ENCODE measurements at regions not wholly inside any gene's neighbourhood (a gene's known extent, or its start where the extent isn't known, plus 50 kb on each side); places are given as distances from the start of the nearest gene placed in this dataset.

- no peak overlapping the region for H3K4me3 ChIP-seq
- H3K9me3 ChIP-seq: no peaks in the 10 kb centered on the region
- TF ChIP-seq POLR2A (IDR thresholded peaks at IDR 0.05) (no peak), CTCF (IDR thresholded peaks at IDR 0.05) (no peak)
- WGBS, 2 donors: 90 to 95% methylated on average over 3 to 5 of the region's 6 CpGs
- ATAC-seq (no peak), DNase-seq (no peak)
- intact Hi-C loops (cut with DNase I): no loop called here
- H3K4me1 ChIP-seq: peaks cover 31% of the 10 kb centered on the region
- H3K27me3 ChIP-seq: no peaks in the 10 kb centered on the region
- no peaks in the 10 kb centered on the region for H3K36me3 ChIP-seq (replicated peaks in 1 of 2; ENCODE audit: insufficient read depth in 1 of 2, low read depth in 2 of 2)
- H3K27ac ChIP-seq: no peak overlapping the region
Observed at GRCh38 chrX:39728852-39729598, 368.7 kb downstream of the BCOR start.

- Histone ChIP-seq H3K4me3 (no peak overlapping the region), H3K9me3 (no peaks in the 10 kb centered on the region), H3K36me3 (replicated peaks in 1 of 2; ENCODE audit: insufficient read depth in 1 of 2, low read depth in 2 of 2) (no peaks in the 10 kb centered on the region), H3K27me3 (no peaks in the 10 kb centered on the region), H3K4me1 (peaks cover 41% of the 10 kb centered on the region), H3K27ac (peak overlapping the region in 2 of 4 donors; percentile 21 to 24)
- 32 to 53% methylated on average over 6 to 16 of the region's 21 CpGs for WGBS, 2 donors
- TF ChIP-seq CTCF (IDR thresholded peaks at IDR 0.05): no peak
- TF ChIP-seq POLR2A (IDR thresholded peaks at IDR 0.05): no peak
- intact Hi-C loops (cut with DNase I): loop anchor here (10.0 kb wide), 1 partner anchor 535 kb away; no protein-coding TSS in a partner anchor
- DNase-seq: no peak
- no peak for ATAC-seq
Observed at GRCh38 chrX:39729981-39730661, 367.6 kb downstream of the BCOR start.

- TF ChIP-seq POLR2A (IDR thresholded peaks at IDR 0.05) (no peak), CTCF (IDR thresholded peaks at IDR 0.05) (peak; percentile 28 to 71 (median 69))
- Histone ChIP-seq H3K9me3 (no peaks in the 10 kb centered on the region), H3K36me3 (replicated peaks in 1 of 2; ENCODE audit: insufficient read depth in 1 of 2, low read depth in 2 of 2) (no peaks in the 10 kb centered on the region), H3K4me3 (no peak overlapping the region), H3K27me3 (no peaks in the 10 kb centered on the region), H3K27ac (peak overlapping the region; percentile 16 to 53 (median 36)), H3K4me1 (peaks cover 46% of the 10 kb centered on the region)
- peak; percentile 80 for ATAC-seq
- intact Hi-C loops (cut with DNase I): loop anchor here (10.0 kb wide), 1 partner anchor 534 kb away; no protein-coding TSS in a partner anchor
- WGBS, 2 donors: 0 to 6% methylated on average over 6 to 18 of the region's 19 CpGs
- DNase-seq: peak; percentile 72 to 82 (median 78)
Observed at GRCh38 chrX:39730662-39731329, 367.0 kb downstream of the BCOR start.

- TF ChIP-seq POLR2A (IDR thresholded peaks at IDR 0.05) (no peak), CTCF (IDR thresholded peaks at IDR 0.05) (no peak)
- no peak overlapping the region for H3K4me3 ChIP-seq
- H3K27ac ChIP-seq: peak overlapping the region; percentile 16 to 53 (median 36)
- no peaks in the 10 kb centered on the region for H3K9me3 ChIP-seq
- H3K4me1 ChIP-seq: peaks cover 51% of the 10 kb centered on the region
- intact Hi-C loops (cut with DNase I): loop anchor here (10.0 kb wide), 1 partner anchor 534 kb away; no protein-coding TSS in a partner anchor
- ATAC-seq: no peak
- no peaks in the 10 kb centered on the region for H3K27me3 ChIP-seq
- WGBS, 2 donors: 42 to 61% methylated on average over 2 to 6 of the region's 6 CpGs
- no peaks in the 10 kb centered on the region for H3K36me3 ChIP-seq (replicated peaks in 1 of 2; ENCODE audit: insufficient read depth in 1 of 2, low read depth in 2 of 2)
- DNase-seq: no peak
Observed at GRCh38 chrX:39731330-39731667, 366.5 kb downstream of the BCOR start.

All from body of pancreas (tissue), 4 donors.